ENCODE measurements at regions not wholly inside any gene's neighbourhood (a gene's known extent, or its start where the extent isn't known, plus 50 kb on each side); places are given as distances from the start of the nearest gene placed in this dataset.

- H3K27me3 ChIP-seq = no peaks in the 10 kb centered on the region
- TF ChIP-seq CTCF (IDR thresholded peaks at IDR 0.05) = no peak
- no peaks in the 10 kb centered on the region for H3K9me3 ChIP-seq
- no peak overlapping the region for H3K4me3 ChIP-seq
- H3K36me3 ChIP-seq = no peaks in the 10 kb centered on the region
- no peaks in the 10 kb centered on the region for H3K4me1 ChIP-seq
- no peak overlapping the region for H3K27ac ChIP-seq
- no peak for DNase-seq (ENCODE audit: low spot score)
These were observed 366.1 kb downstream of the SHANK2 start for GRCh38 chr11:70886256-70886655.

DNA sequence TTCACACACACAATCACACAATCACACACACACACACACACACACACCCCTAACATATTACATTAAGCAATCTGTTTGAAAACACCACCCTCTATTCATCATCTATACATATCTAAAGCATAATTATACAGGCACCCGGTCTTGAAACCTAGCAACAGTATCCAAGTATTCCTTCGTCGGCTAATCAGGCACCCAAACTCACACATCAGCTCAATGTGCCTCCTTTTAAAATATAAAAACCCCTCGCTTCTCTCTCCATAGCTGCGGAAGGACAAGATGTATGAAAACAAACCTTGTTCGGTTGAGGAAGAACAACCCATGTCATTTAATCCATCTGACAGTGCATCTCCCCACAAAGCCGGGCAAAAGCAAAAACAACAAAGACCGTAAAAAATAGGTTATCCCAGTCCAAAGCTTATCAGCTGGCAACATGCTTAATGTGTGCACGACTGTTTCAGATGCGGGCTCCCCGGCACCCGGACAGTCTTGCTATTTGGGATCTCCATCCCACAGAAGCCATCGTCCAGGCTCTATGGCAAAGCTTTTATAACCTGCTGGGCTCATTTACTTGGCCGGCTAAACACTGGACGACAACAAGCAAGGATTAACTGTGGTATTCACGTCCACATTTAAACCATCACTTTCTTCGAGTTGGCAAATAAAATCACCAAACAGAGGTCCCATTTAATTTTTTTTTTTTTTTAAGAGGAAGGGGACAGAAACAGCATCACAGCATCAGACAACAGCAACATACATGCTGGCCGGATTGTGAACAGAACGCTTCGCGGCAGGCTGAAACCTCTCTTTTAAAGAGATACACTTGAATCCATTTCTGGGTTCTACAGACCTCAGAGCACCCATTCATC, 365.5 kb downstream of the SHANK2 start:
- Histone ChIP-seq H3K9me3 (no peaks in the 10 kb centered on the region), H3K4me1 (no peaks in the 10 kb centered on the region), H3K4me3 (no peak overlapping the region), H3K27me3 (no peaks in the 10 kb centered on the region), H3K27ac (no peak overlapping the region), H3K36me3 (no peaks in the 10 kb centered on the region)
- TF ChIP-seq CTCF (IDR thresholded peaks at IDR 0.05) = no peak
- no peak for DNase-seq (ENCODE audit: low spot score)

DNA sequence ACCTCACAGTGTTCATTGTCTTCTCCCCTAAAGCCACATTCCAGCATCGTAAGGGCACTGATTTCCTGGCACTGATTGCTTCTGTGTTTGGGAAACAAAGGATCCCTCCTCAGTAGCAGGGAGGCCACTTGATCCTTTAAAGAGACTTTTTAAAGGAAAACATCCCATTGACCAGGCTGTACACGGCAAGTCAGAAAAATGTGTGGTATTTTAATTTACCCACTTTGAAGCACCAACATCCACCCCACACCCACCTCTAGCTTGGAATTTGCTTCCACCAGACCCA, 364.9 kb downstream of the SHANK2 start:
- DNase-seq (ENCODE audit: low spot score) = no peak
- Histone ChIP-seq H3K36me3 (no peaks in the 10 kb centered on the region), H3K4me1 (no peaks in the 10 kb centered on the region), H3K27me3 (no peaks in the 10 kb centered on the region), H3K27ac (no peak overlapping the region), H3K4me3 (no peak overlapping the region), H3K9me3 (no peaks in the 10 kb centered on the region)
- TF ChIP-seq CTCF (IDR thresholded peaks at IDR 0.05) = no peak

DNA sequence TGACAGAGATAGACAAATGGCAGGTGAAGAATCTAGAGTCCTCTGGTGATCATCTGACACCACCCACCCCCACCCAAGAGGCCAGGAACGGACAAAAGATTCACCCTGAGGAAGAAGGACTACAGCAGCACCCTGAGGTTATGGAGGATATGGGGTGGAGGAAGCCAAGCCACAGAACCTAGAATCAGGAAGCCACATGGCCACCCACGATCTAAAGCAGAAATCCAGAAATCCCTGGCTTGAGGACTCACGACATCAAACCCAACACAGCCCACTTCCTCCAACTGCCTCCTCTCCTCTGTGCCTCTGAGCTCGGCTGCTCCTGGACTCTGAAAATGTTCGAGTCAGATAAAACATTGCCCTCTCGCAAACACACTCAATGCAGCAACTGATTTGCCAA, 364.3 kb downstream of the SHANK2 start:
- no peaks in the 10 kb centered on the region for H3K36me3 ChIP-seq
- no peaks in the 10 kb centered on the region for H3K9me3 ChIP-seq
- H3K4me1 ChIP-seq = no peaks in the 10 kb centered on the region
- no peak overlapping the region for H3K27ac ChIP-seq
- no peak for TF ChIP-seq CTCF (IDR thresholded peaks at IDR 0.05)
- DNase-seq (ENCODE audit: low spot score) = no peak
- no peaks in the 10 kb centered on the region for H3K27me3 ChIP-seq
- H3K4me3 ChIP-seq = no peak overlapping the region

- no peak for DNase-seq (ENCODE audit: low spot score)
- Histone ChIP-seq H3K4me3 (no peak overlapping the region), H3K4me1 (no peaks in the 10 kb centered on the region), H3K27ac (no peak overlapping the region), H3K9me3 (no peaks in the 10 kb centered on the region), H3K27me3 (no peaks in the 10 kb centered on the region), H3K36me3 (no peaks in the 10 kb centered on the region)
- no peak for TF ChIP-seq CTCF (IDR thresholded peaks at IDR 0.05)
These were observed 363.0 kb downstream of the SHANK2 start for GRCh38 chr11:70889411-70889810.

DNA sequence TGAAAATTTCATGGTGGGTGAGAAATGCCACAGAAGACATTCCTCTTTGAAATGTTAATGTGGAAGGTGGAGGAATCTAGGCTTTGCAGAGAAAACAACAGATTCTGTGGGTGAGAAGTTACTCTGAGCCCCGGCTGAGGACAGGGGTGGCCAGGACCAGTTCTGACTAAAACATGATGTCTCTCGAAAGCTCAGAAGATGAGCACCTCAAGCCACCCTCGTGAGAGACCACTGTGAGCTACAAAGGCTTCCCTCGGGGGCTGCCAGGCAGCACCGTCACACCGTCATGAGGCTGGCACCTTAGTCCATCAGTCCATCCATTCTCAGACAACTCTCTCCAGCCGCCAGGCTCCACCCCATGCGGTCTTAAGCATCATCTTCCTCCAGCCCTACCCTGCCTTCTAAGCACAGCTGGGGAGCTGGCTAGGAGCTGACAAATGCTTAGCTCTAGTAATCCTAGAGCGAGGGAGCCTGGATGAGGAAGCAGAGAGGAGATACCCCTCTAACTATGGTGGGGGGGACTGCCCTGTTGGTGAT, 360.5 kb downstream of the SHANK2 start:
- no peak for TF ChIP-seq CTCF (IDR thresholded peaks at IDR 0.05)
- DNase-seq (ENCODE audit: low spot score) = no peak
- H3K4me3 ChIP-seq = no peak overlapping the region
- no peaks in the 10 kb centered on the region for H3K27me3 ChIP-seq
- no peaks in the 10 kb centered on the region for H3K4me1 ChIP-seq
- peaks cover 0 to 2% of the 10 kb centered on the region in 2 donors for H3K9me3 ChIP-seq
- H3K36me3 ChIP-seq = no peaks in the 10 kb centered on the region
- no peak overlapping the region for H3K27ac ChIP-seq

Measured in right atrium auricular region (tissue), 2 donors.